Dendritic cell treated with granulocyte-macrophage colony-stimulating factor and Interleukin-4, amounts not matched to agents 40 ng/mL and 50 ng/mL, for 4 days (primary cell): ENCODE measurements at regions not wholly inside any gene's neighbourhood (a gene's known extent, or its start where the extent isn't known, plus 50 kb on each side); places are given as distances from the start of the nearest gene placed in this dataset.
"Not testable (repeated sequence)": the region's sequence is repeated elsewhere in the genome, so short reads cannot be mapped to it uniquely, and the experiment has no call there.

Source experiments
- H3K27ac Mint-ChIP-seq: one replicate; pipeline ENCODE4 v1.8.0; 2022; ENCODE audit warnings: mild to moderate bottlenecking, mixed read lengths
- H3K27me3 Mint-ChIP-seq: one replicate; pipeline ENCODE4 v1.8.0; 2022; ENCODE audit warnings: mild to moderate bottlenecking, mixed read lengths
- H3K36me3 Mint-ChIP-seq: one replicate; pipeline ENCODE4 v1.8.0; 2022; ENCODE audit warnings: low read depth, mixed read lengths
- H3K4me1 Mint-ChIP-seq: one replicate; pipeline ENCODE4 v1.8.0; 2022; ENCODE audit warnings: low read depth, mixed read lengths
- H3K4me3 Mint-ChIP-seq: one replicate; pipeline ENCODE4 v1.8.0; 2022; ENCODE audit warnings: mild to moderate bottlenecking, moderate library complexity, mixed read lengths
- H3K9me3 Mint-ChIP-seq: one replicate; pipeline ENCODE4 v1.8.0; 2022; ENCODE audit warnings: mixed read lengths
- intact Hi-C: fragments of 100-400 bp; cut with micrococcal nuclease; formaldehyde crosslinking; loops from one replicate; pipeline ENCODE4 v1.15.0; 2022

GRCh38 chr5:33075731-33076130 lies 364.6 kb downstream of the NPR3 start:
- H3K36me3 Mint-ChIP-seq, result no peaks in the 10 kb centered on the region
- no peak overlapping the region for H3K4me3 Mint-ChIP-seq
- intact Hi-C loops, result no loop called here
- H3K4me1 Mint-ChIP-seq, result no peaks in the 10 kb centered on the region
- H3K27ac Mint-ChIP-seq, result no peak overlapping the region
- peaks cover 8% of the 10 kb centered on the region for H3K9me3 Mint-ChIP-seq
- H3K27me3 Mint-ChIP-seq, result no peaks in the 10 kb centered on the region

DNA sequence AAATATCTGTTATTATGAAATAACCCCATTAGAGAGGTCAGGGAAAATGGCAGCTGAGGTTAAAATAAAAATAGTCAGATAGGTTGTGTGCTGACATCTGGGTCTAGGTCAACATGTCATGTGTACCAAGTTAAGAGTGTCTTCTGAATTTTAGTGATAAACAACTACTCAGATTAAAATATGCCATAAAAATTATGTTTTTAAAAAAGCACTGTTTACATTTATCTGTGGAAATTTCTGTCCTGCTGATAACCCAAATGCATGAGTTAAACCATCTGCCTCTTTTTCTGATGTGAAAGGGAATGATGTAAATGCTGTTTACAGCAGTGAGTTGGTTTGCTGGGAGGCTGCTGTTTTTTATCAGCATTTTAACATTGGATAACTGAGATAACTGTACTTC lies 361.2 kb upstream of the TARS1 start:
- H3K9me3 Mint-ChIP-seq, result peaks cover 8% of the 10 kb centered on the region
- intact Hi-C loops, result no loop called here
- H3K27ac Mint-ChIP-seq, result no peak overlapping the region
- no peak overlapping the region for H3K4me3 Mint-ChIP-seq
- H3K27me3 Mint-ChIP-seq, result no peaks in the 10 kb centered on the region
- H3K4me1 Mint-ChIP-seq, result no peaks in the 10 kb centered on the region
- no peaks in the 10 kb centered on the region for H3K36me3 Mint-ChIP-seq

DNA sequence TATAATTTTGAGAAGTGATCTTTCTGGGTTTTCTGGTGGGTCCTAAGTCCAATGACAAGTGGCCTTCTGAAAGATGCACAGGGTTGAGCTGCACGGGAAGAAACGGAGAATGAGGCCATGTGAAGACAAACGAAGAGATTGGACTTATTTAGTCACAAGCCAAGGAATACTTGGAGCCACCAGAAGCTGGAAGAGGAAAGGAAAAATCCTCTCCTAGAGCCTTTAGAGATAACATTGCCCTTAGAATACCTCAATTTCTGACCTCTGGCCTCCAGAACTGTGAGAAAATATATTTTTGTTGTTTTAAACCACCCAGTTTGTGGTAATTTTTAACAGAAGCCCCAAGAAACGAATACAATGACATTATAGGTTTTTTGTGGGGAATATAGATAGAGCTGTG lies 360.5 kb upstream of the TARS1 start:
- no peaks in the 10 kb centered on the region for H3K36me3 Mint-ChIP-seq
- no peaks in the 10 kb centered on the region for H3K27me3 Mint-ChIP-seq
- peaks cover 9% of the 10 kb centered on the region for H3K9me3 Mint-ChIP-seq
- no peak overlapping the region for H3K27ac Mint-ChIP-seq
- H3K4me3 Mint-ChIP-seq, result no peak overlapping the region
- intact Hi-C loops, result no loop called here
- no peaks in the 10 kb centered on the region for H3K4me1 Mint-ChIP-seq

GRCh38 chr5:33088176-33088575 lies 352.6 kb upstream of the TARS1 start:
- Mint-ChIP-seq H3K36me3 (no peaks in the 10 kb centered on the region), H3K4me1 (no peaks in the 10 kb centered on the region), H3K4me3 (no peak overlapping the region), H3K27me3 (no peaks in the 10 kb centered on the region), H3K9me3 (peaks cover 8% of the 10 kb centered on the region), H3K27ac (no peak overlapping the region)
- intact Hi-C loops, result no loop called here

- H3K27me3 Mint-ChIP-seq, result no peaks in the 10 kb centered on the region
- H3K9me3 Mint-ChIP-seq, result no peaks in the 10 kb centered on the region
- H3K36me3 Mint-ChIP-seq, result no peaks in the 10 kb centered on the region
- no peak overlapping the region for H3K4me3 Mint-ChIP-seq
- no peaks in the 10 kb centered on the region for H3K4me1 Mint-ChIP-seq
- no peak overlapping the region for H3K27ac Mint-ChIP-seq
- intact Hi-C loops, result no loop called here
Measured at GRCh38 chr5:33091571-33092363, 349.0 kb upstream of the TARS1 start.

DNA sequence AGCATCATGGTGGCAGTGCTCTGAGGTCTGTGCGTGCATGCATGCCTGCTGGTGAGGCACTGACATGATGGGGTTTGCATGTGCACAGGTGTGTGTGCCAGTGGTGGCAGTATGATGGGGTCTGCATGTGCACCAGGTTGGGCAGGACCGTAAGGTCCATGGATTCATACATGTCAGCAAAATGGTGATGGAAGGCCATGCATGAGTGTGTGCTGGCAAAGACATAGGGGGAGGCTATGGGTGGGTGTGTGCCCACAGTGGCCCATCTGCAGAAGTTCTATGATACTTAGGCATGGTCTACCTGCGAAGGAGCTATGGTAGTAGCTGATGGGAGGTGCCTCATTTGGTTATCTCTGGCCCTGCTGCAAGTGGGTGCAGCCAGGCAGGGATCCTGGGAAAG lies 348.0 kb upstream of the TARS1 start:
- Mint-ChIP-seq H3K4me1 (no peaks in the 10 kb centered on the region), H3K36me3 (no peaks in the 10 kb centered on the region), H3K27me3 (no peaks in the 10 kb centered on the region), H3K27ac (no peak overlapping the region), H3K4me3 (no peak overlapping the region), H3K9me3 (no peaks in the 10 kb centered on the region)
- intact Hi-C loops, result no loop called here

DNA sequence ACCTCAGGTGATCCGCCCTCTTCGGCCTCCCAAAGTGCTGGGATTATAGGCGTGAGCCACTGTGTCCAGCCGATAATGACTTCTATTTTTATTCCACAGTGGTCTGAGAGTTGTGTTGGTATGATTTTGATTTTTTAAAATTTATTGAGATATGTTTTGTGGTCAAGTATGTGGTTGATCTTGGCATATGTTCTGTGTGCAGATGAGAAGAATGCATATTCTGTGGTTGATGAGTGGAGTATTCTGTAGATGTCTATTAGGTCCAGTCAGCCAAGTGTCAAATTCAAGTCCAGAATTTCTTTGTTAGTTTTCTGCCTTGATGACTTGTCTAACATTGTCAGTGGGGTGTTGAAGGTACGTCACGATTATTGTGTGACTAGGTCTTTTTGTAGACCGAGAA lies 338.2 kb upstream of the TARS1 start:
- Mint-ChIP-seq H3K4me3 (no peak overlapping the region), H3K9me3 (peaks cover 80% of the 10 kb centered on the region), H3K27me3 (no peaks in the 10 kb centered on the region), H3K4me1 (no peaks in the 10 kb centered on the region), H3K36me3 (no peaks in the 10 kb centered on the region), H3K27ac (no peak overlapping the region)
- intact Hi-C loops, result no loop called here

GRCh38 chr5:33105521-33105941 lies 335.2 kb upstream of the TARS1 start:
- Mint-ChIP-seq H3K27me3 (no peaks in the 10 kb centered on the region), H3K27ac (no peak overlapping the region), H3K36me3 (no peaks in the 10 kb centered on the region), H3K4me3 (no peak overlapping the region), H3K4me1 (no peaks in the 10 kb centered on the region), H3K9me3 (peaks cover 94% of the 10 kb centered on the region)
- intact Hi-C loops, result no loop called here

- H3K4me1 Mint-ChIP-seq, H3K36me3 Mint-ChIP-seq, H3K27ac Mint-ChIP-seq, H3K27me3 Mint-ChIP-seq, intact Hi-C loops, H3K4me3 Mint-ChIP-seq: not testable (repeated sequence)
- peaks cover 62% of the 10 kb centered on the region for H3K9me3 Mint-ChIP-seq
Measured at GRCh38 chr5:33110496-33110895, 330.3 kb upstream of the TARS1 start.

GRCh38 chr5:33114361-33114760 lies 326.4 kb upstream of the TARS1 start:
- Mint-ChIP-seq H3K27ac (no peak overlapping the region), H3K4me3 (no peak overlapping the region), H3K36me3 (no peaks in the 10 kb centered on the region), H3K4me1 (no peaks in the 10 kb centered on the region), H3K9me3 (peaks cover 48% of the 10 kb centered on the region), H3K27me3 (no peaks in the 10 kb centered on the region)
- intact Hi-C loops, result no loop called here

DNA sequence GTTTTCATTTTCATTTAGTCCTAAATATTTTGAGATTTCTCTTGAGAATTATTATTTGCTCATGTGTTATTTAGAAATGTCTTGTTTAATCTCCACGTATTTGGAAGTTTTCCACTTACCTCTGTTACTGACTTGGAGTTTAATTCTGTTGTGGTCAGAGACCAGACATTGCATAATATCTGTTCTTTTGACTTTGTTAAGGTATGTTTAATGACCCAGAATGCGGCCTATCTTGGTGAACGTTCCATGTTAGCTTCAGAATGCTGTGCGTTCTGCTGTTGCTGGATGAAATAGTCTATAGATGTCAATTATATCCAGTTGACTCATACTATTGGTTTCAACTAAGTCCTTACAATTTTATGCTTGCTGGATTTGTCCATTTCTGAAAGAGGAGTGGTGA lies 325.3 kb upstream of the TARS1 start:
- Mint-ChIP-seq H3K9me3 (peaks cover 38% of the 10 kb centered on the region), H3K27ac (no peak overlapping the region), H3K36me3 (no peaks in the 10 kb centered on the region), H3K4me1 (no peaks in the 10 kb centered on the region), H3K4me3 (no peak overlapping the region), H3K27me3 (no peaks in the 10 kb centered on the region)
- intact Hi-C loops, result no loop called here

- H3K36me3 Mint-ChIP-seq, result no peaks in the 10 kb centered on the region
- H3K27ac Mint-ChIP-seq, result no peak overlapping the region
- H3K27me3 Mint-ChIP-seq, result no peaks in the 10 kb centered on the region
- H3K4me1 Mint-ChIP-seq, result no peaks in the 10 kb centered on the region
- intact Hi-C loops, result no loop called here
- H3K4me3 Mint-ChIP-seq, result no peak overlapping the region
- H3K9me3 Mint-ChIP-seq, result peaks cover 20% of the 10 kb centered on the region
Measured at GRCh38 chr5:33118761-33119415, 321.9 kb upstream of the TARS1 start.

DNA sequence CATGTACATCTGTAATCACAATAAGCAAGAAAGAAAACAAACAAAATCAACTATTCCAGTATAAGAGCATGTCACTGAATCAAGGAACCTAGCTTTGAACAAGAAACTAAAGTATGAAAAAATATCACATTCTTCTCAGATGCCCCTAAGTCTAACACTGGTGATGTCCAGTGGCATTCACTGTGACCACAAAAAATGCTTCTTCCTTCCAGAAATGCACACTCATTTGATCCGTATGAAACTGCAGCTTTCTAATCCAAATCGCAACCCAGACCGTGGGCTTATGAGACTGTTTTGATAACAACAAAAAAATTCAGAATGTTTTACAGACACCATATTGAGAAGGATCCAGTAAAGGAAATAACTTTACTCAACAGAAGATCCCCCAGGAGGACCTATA lies 320.1 kb upstream of the TARS1 start:
- peaks cover 20% of the 10 kb centered on the region for H3K9me3 Mint-ChIP-seq
- H3K27ac Mint-ChIP-seq, result no peak overlapping the region
- no peaks in the 10 kb centered on the region for H3K27me3 Mint-ChIP-seq
- no peaks in the 10 kb centered on the region for H3K36me3 Mint-ChIP-seq
- no peaks in the 10 kb centered on the region for H3K4me1 Mint-ChIP-seq
- intact Hi-C loops, result no loop called here
- no peak overlapping the region for H3K4me3 Mint-ChIP-seq

- Mint-ChIP-seq H3K9me3 (peaks cover 32% of the 10 kb centered on the region), H3K36me3 (no peaks in the 10 kb centered on the region), H3K27ac (no peak overlapping the region), H3K27me3 (no peaks in the 10 kb centered on the region), H3K4me1 (no peaks in the 10 kb centered on the region), H3K4me3 (no peak overlapping the region)
- intact Hi-C loops, result no loop called here
Measured at GRCh38 chr5:33129309-33129708, 311.5 kb upstream of the TARS1 start.

DNA sequence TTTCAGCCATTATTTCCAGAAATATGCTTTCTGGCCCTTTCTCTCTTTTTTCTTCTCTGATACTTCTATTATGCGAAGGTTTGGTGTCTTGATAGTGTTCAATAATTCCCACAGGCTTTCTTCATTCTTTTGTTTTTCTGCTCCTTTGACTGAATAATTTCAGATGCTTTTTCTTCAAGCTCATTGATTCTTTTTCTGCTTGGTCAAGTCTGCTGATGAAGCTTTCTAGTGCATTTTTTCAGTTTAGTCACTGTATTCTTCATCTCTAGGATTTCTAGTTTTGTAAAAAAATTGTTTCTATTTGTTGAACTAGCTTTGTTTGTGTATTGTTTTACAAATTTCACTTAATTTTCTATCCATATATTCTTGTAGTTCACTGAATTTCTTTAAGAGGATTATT lies 304.0 kb upstream of the TARS1 start:
- H3K4me3 Mint-ChIP-seq, result no peak overlapping the region
- H3K27me3 Mint-ChIP-seq, result no peaks in the 10 kb centered on the region
- no peaks in the 10 kb centered on the region for H3K36me3 Mint-ChIP-seq
- no peaks in the 10 kb centered on the region for H3K4me1 Mint-ChIP-seq
- no peak overlapping the region for H3K27ac Mint-ChIP-seq
- peaks cover 78% of the 10 kb centered on the region for H3K9me3 Mint-ChIP-seq
- intact Hi-C loops, result no loop called here
